GM06990 (cell line): ENCODE measurements at regions not wholly inside any gene's neighbourhood (a gene's known extent, or its start where the extent isn't known, plus 50 kb on each side); places are given as distances from the start of the nearest gene placed in this dataset.

Experiments
- DNase-seq: peaks from one replicate; pipeline ENCODE4 v3.0.0-alpha.2; 2011; ENCODE audit not compliant: insufficient read length; ENCODE audit errors: extremely low read depth
- H3K27me3 ChIP-seq: replicated peaks from 2 replicates; pipeline ENCODE4 v1.6.0; 2011; ENCODE audit warnings: low read length; ENCODE audit not compliant: control insufficient read depth, insufficient read depth
- H3K36me3 ChIP-seq: 2 replicates; pipeline ENCODE4 v1.5.1; 2011; ENCODE audit warnings: low read length; ENCODE audit not compliant: control insufficient read depth, insufficient read depth
- H3K4me3 ChIP-seq: replicated peaks from 2 replicates; pipeline ENCODE4 v1.5.1; 2011; ENCODE audit warnings: low read depth, mild to moderate bottlenecking, control low read depth, low read length
- TF ChIP-seq, protein P1 (sequence below): IDR thresholded peaks from 2 replicates; pipeline ENCODE4 v1.5.1; 2011; ENCODE audit warnings: low read length, control low read depth, mild to moderate bottlenecking, inconsistent platforms; ENCODE audit not compliant: insufficient read depth, poor library complexity, severe bottlenecking

DNA sequence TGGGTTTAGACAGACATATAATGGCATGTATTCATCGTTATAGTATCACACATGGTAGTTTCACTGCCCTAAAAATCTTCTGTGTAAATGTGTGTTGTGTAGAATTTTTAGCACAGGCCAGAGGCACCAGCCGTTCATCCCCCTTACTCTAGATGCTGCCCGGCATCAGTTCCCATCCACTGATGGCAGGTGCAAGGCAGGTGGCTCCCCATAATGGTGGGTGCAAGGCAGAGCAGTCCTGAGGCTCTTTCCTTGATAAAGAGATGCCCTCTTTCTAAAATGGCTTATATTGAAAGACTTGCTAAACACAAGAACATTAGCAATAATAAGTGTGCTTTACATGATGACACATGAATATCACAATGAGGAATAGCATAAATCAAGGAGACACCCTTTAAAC, 508.5 kb downstream of the EPHA4 start:
- H3K4me3 ChIP-seq: no peak overlapping the region
- no peak for DNase-seq
- TF ChIP-seq, protein P1, sequence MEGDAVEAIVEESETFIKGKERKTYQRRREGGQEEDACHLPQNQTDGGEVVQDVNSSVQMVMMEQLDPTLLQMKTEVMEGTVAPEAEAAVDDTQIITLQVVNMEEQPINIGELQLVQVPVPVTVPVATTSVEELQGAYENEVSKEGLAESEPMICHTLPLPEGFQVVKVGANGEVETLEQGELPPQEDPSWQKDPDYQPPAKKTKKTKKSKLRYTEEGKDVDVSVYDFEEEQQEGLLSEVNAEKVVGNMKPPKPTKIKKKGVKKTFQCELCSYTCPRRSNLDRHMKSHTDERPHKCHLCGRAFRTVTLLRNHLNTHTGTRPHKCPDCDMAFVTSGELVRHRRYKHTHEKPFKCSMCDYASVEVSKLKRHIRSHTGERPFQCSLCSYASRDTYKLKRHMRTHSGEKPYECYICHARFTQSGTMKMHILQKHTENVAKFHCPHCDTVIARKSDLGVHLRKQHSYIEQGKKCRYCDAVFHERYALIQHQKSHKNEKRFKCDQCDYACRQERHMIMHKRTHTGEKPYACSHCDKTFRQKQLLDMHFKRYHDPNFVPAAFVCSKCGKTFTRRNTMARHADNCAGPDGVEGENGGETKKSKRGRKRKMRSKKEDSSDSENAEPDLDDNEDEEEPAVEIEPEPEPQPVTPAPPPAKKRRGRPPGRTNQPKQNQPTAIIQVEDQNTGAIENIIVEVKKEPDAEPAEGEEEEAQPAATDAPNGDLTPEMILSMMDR: no peak
- H3K36me3 ChIP-seq: no peaks in the 10 kb centered on the region
- no peaks in the 10 kb centered on the region; the same call in 1 of the 2 replicates for H3K27me3 ChIP-seq

DNA sequence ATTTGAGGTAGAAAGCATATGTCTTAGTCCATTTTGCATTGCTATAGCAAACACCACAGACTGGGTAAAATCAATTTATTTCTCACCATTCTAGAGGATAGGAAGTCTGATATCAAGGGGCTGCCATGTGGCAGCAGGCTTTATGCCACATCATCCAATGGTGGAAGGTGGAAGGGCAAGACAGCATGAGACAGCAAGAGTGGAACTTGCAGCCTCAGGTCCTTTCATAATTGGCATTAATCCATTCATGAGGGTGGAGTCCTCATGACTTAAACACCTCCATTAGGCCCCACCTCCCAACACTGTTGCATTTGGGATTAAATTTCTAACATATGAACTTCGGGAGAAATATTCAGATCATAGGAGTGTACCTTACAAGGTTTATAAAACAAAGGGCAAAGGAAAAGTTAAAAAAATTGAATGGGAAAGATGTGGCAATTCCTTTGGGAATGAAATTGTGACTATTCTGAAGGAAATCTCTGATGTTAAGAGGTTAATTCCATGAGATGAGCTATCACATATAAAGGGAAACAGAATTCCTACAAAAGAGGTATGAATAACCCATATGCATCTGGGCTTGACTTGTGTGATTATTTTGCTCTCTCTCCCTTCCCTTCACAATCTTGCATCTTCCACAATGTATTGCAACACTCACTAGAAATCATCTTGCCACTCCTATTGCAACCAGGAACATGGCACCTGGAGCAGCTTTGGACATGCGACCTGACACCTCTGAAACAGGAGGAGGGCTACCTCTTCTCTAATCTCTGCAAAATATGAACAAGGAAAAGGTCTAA, 507.8 kb downstream of the EPHA4 start:
- no peaks in the 10 kb centered on the region; the same call in 1 of the 2 replicates for H3K27me3 ChIP-seq
- no peak overlapping the region for H3K4me3 ChIP-seq
- no peak for DNase-seq
- no peaks in the 10 kb centered on the region for H3K36me3 ChIP-seq
- TF ChIP-seq, protein P1: no peak

DNA sequence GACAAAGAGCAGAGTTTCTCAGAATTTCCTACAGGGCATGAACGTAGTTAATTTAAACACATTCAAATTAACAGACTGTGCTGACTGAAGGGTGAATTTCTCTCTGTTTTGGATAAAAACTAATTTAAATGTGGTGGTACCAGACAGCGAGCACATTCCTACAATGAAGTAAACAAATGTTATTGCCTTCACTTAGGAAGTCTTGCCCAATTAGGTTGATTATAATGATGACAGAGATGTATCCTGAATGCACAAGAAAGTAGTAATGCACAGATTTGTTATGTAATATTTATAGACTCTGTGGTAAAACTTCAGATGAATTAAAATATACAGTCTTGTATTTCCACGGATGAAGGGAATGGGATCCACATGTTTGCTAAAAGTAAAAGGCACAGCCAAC, 507.2 kb downstream of the EPHA4 start:
- DNase-seq: no peak
- H3K27me3 ChIP-seq: no peaks in the 10 kb centered on the region; the same call in 1 of the 2 replicates
- H3K4me3 ChIP-seq: no peak overlapping the region
- TF ChIP-seq, protein P1: no peak
- H3K36me3 ChIP-seq: no peaks in the 10 kb centered on the region

DNA sequence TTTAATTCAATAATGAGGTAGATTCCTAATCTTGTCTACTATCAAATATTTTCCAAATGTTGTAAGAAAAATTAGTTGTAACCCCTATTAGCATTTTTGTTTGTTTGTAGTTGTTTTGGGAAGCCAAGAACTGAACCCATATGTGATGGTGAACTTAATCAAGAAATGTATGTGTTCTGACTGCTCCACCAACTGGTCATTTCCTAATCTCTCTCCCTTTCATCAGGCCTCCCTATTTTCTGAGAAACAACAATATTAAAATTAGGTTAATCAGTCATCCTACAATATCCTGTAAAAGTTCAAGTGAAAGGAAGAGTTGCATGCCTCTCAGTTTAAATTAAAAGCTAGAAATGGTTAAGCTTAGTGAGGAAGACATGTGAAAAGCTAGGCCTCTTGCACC, 504.0 kb downstream of the EPHA4 start:
- DNase-seq: no peak
- H3K36me3 ChIP-seq: no peaks in the 10 kb centered on the region
- TF ChIP-seq, protein P1: no peak
- H3K27me3 ChIP-seq: no peaks in the 10 kb centered on the region; the same call in 1 of the 2 replicates
- H3K4me3 ChIP-seq: no peak overlapping the region

DNA sequence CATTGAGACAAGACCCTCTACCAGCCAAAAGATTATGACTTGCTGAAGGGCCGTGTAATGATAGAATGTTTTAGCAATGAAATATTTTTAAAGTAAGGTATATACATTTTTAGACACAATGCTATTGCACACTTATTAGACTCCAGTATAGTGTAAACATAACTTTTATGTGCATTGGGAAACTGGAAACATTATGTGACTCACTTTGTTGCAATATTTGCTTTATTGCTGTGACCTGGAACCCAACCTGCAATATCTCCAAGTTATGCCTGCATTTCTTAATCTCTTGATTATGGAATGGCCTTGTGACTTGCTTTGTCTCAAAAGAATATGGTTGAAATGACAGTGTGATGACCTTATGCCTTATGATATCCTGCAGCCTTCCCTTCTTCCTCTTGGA, 502.0 kb downstream of the EPHA4 start:
- TF ChIP-seq, protein P1: no peak
- H3K4me3 ChIP-seq: no peak overlapping the region
- H3K27me3 ChIP-seq: no peaks in the 10 kb centered on the region
- DNase-seq: no peak
- no peaks in the 10 kb centered on the region for H3K36me3 ChIP-seq
